PC-3 (cell line): ENCODE measurements at regions not wholly inside any gene's neighbourhood (a gene's known extent, or its start where the extent isn't known, plus 50 kb on each side); places are given as distances from the start of the nearest gene placed in this dataset.

Experiments
- ATAC-seq: fragments of 200-7000 bp; cut with Tn5 transposase; 2 replicates; pipeline ENCODE4 v1.9.1; 2020; ENCODE audit warnings: mild to moderate bottlenecking, moderate library complexity
- BruUV-seq: library from RNA; stranded (reverse); fragments of 400-500 nt; replicated peaks from 2 replicates; lab custom pipeline; 2021; lab: Mats Ljungman, UMichigan
- CTCF ChIA-PET: fragments of 300-600 bp; sonication (Branson Sonifier 250); formaldehyde crosslinking; loops from one replicate; lab custom pipeline; 2022; ENCODE audit warnings: antibody characterized with exemption; lab: Charles Lee
- POLR2A ChIA-PET: fragments of 300-600 bp; sonication (Branson Sonifier 250); formaldehyde crosslinking; loops from one replicate; lab custom pipeline; 2022; ENCODE audit warnings: antibody characterized with exemption; ENCODE audit not compliant: unreplicated experiment; lab: Charles Lee
- DNase-seq: peaks from one replicate; pipeline ENCODE4 v3.0.0-alpha.2; 2015
- H2AFZ ChIP-seq: fragments of 300-600 bp; sonication (generic); 2 replicates; pipeline ENCODE4 v1.6.0; 2016; ENCODE audit warnings: antibody characterized with exemption, low read length
- H3F3A ChIP-seq: fragments of 300-600 bp; sonication (generic); one replicate; pipeline ENCODE4 v1.6.0; 2017; ENCODE audit warnings: antibody characterized with exemption, low read length, control low read depth, mild to moderate bottlenecking; ENCODE audit not compliant: unreplicated experiment
- H3K27ac ChIP-seq: fragments of 300-600 bp; sonication (generic); 2 replicates; pipeline ENCODE4 v1.5.1; 2016; ENCODE audit warnings: mild to moderate bottlenecking, low read length
- H3K27me3 ChIP-seq: fragments of 300-600 bp; sonication (generic); 2 replicates; pipeline ENCODE4 v1.6.1; 2016; ENCODE audit warnings: low read length, mixed read lengths
- H3K36me3 ChIP-seq: fragments of 300-600 bp; sonication (generic); 2 replicates; pipeline ENCODE4 v1.6.1; 2016; ENCODE audit warnings: low read depth, mixed run types, low read length, mixed read lengths
- H3K4me1 ChIP-seq: fragments of 300-600 bp; sonication (generic); 2 replicates; pipeline ENCODE4 v1.5.1; 2016; ENCODE audit warnings: low read length; ENCODE audit not compliant: insufficient read depth
- H3K4me2 ChIP-seq: fragments of 300-600 bp; sonication (generic); 2 replicates; pipeline ENCODE4 v1.6.0; 2016; ENCODE audit warnings: low read length
- H3K4me3 ChIP-seq: fragments of 300-600 bp; sonication (generic); 2 replicates; pipeline ENCODE4 v1.5.1; 2016; ENCODE audit warnings: mild to moderate bottlenecking, low read length, mixed read lengths
- H3K79me2 ChIP-seq: fragments of 300-600 bp; sonication (generic); 2 replicates; pipeline ENCODE4 v1.6.1; 2017; ENCODE audit warnings: low read length, mixed read lengths
- H3K9ac ChIP-seq: fragments of 300-600 bp; sonication (generic); 2 replicates; pipeline ENCODE4 v1.6.0; 2016; ENCODE audit warnings: mild to moderate bottlenecking, low read length
- H3K9me2 ChIP-seq: fragments of 300-600 bp; sonication (generic); replicated peaks from 2 replicates; pipeline ENCODE4 v1.6.1; 2016; ENCODE audit warnings: mixed run types, low read length, mixed read lengths
- H3K9me3 ChIP-seq: fragments of 300-600 bp; sonication (generic); 2 replicates; pipeline ENCODE4 v1.6.1; 2016; ENCODE audit warnings: low read length, mixed read lengths
- H4K20me1 ChIP-seq: fragments of 300-600 bp; sonication (generic); 2 replicates; pipeline ENCODE4 v1.6.1; 2016; ENCODE audit warnings: low read length, mixed read lengths
- CTCF ChIP-seq: fragments of 300-600 bp; sonication (generic); conservative IDR thresholded peaks from 2 replicates; pipeline ENCODE4 v1.5.1; 2017; ENCODE audit warnings: antibody characterized with exemption, low read depth, mild to moderate bottlenecking, low read length
- EZH2 ChIP-seq: fragments of 300-600 bp; sonication (generic); IDR thresholded peaks from one replicate; pipeline ENCODE4 v1.6.1; 2017; ENCODE audit warnings: antibody characterized with exemption, mild to moderate bottlenecking, low read length; ENCODE audit not compliant: unreplicated experiment
- EZH2phosphoT487 ChIP-seq: fragments of 300-600 bp; sonication (generic); IDR thresholded peaks from 2 replicates; pipeline ENCODE4 v1.6.1; 2018; ENCODE audit warnings: mild to moderate bottlenecking, antibody characterized with exemption, low read length, borderline replicate concordance
- intact Hi-C: fragments of 100-400 bp; cut with micrococcal nuclease; formaldehyde crosslinking; loops from 2 replicates; pipeline ENCODE4 v1.9.0; 2023

DNA sequence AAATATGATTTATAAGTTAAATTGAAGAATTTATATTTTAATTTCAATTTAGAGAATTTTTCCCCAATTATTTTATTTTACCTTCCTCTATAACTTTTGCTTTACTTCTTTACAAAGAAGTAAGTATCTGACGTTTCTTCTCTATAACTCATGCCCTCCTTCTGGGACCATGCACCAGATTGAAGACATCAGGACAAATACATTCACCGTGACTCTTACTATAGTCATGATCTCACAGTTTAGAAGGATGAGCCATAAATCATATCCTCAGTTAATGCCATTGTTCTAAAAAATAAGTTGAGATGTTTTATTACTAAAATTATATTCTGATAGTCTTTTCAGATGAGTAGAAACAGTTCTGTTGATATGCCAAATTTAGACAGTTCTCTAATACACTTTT lies 279.3 kb downstream of the TMX3 start:
- no TSS peak for BruUV-seq

GRCh38 chr18:68431922-68432198 lies 283.0 kb downstream of the TMX3 start:
- H3K9ac ChIP-seq: no peak overlapping the region
- H3K9me3 ChIP-seq: no peaks in the 10 kb centered on the region
- intact Hi-C loops: no loop called here
- peaks cover 57% of the 10 kb centered on the region for H3K4me1 ChIP-seq
- no peaks in the 10 kb centered on the region for H3K27me3 ChIP-seq
- H3K4me2 ChIP-seq: 0 out of 2 replicates have a peak overlapping the region, but pooled peaks have one; percentile 21
- CTCF ChIA-PET: no interaction called here
- no peaks in the 10 kb centered on the region for H3K9me2 ChIP-seq
- H3K79me2 ChIP-seq: no peaks in the 10 kb centered on the region
- ATAC-seq (no peak), DNase-seq (no peak)
- H3K4me3 ChIP-seq: no peak overlapping the region
- peak overlapping the region; percentile 36; the same call in 1 of the 2 replicates for H2AFZ ChIP-seq
- POLR2A ChIA-PET: no interaction called here
- no peaks in the 10 kb centered on the region for H3F3A ChIP-seq
- H4K20me1 ChIP-seq: no peaks in the 10 kb centered on the region
- H3K27ac ChIP-seq: peak overlapping the region; percentile 52
- no TSS peak for BruUV-seq
- no peaks in the 10 kb centered on the region for H3K36me3 ChIP-seq
- TF ChIP-seq CTCF (no peak), EZH2 (no peak), EZH2phosphoT487 (no peak)

More for the DNA sequence above, 279.3 kb downstream of the TMX3 start:
- ATAC-seq (no peak), DNase-seq (no peak)
- Histone ChIP-seq H3K4me3 (no peak overlapping the region), H3K4me2 (no peak overlapping the region), H3K9me2 (no peaks in the 10 kb centered on the region; the same call in 1 of the 2 replicates), H3K4me1 (peaks cover 26% of the 10 kb centered on the region), H3K9ac (no peak overlapping the region), H3F3A (no peaks in the 10 kb centered on the region), H3K9me3 (no peaks in the 10 kb centered on the region), H3K27ac (no peak overlapping the region; the same call in 1 of the 2 replicates), H3K27me3 (no peaks in the 10 kb centered on the region), H3K79me2 (no peaks in the 10 kb centered on the region), H3K36me3 (no peaks in the 10 kb centered on the region), H2AFZ (no peak overlapping the region), H4K20me1 (no peaks in the 10 kb centered on the region)
- ChIA-PET POLR2A (no interaction called here), CTCF (no interaction called here)
- TF ChIP-seq EZH2phosphoT487: no peak
- TF ChIP-seq CTCF: no peak
- no peak for TF ChIP-seq EZH2
- intact Hi-C loops: no loop called here

- intact Hi-C loops: no loop called here
- Histone ChIP-seq H3K4me2 (peak overlapping the region; percentile 21), H3K27ac (peak overlapping the region; percentile 52), H3F3A (no peaks in the 10 kb centered on the region), H3K79me2 (no peaks in the 10 kb centered on the region), H3K4me1 (peaks cover 51% of the 10 kb centered on the region), H3K36me3 (no peaks in the 10 kb centered on the region), H3K9me2 (no peaks in the 10 kb centered on the region), H3K27me3 (no peaks in the 10 kb centered on the region), H3K9me3 (no peaks in the 10 kb centered on the region), H2AFZ (peak overlapping the region; percentile 36; the same call in 1 of the 2 replicates), H4K20me1 (no peaks in the 10 kb centered on the region), H3K4me3 (no peak overlapping the region), H3K9ac (no peak overlapping the region; the same call in 1 of the 2 replicates)
- TF ChIP-seq CTCF (no peak), EZH2 (no peak), EZH2phosphoT487 (no peak)
- ChIA-PET POLR2A (no interaction called here), CTCF (no interaction called here)
- DNase-seq (peak; percentile 52), ATAC-seq (peak; percentile 36; the same call in 1 of the 2 replicates)
- no TSS peak for BruUV-seq
Measured at GRCh38 chr18:68431111-68431921, 283.6 kb downstream of the TMX3 start.
